IMR-90 (cell line): ENCODE measurements at regions not wholly inside any gene's neighbourhood (a gene's known extent, or its start where the extent isn't known, plus 50 kb on each side); places are given as distances from the start of the nearest gene placed in this dataset.

Experiments
- ATAC-seq: fragments of 200-7000 bp; cut with Tn5 transposase; 2 replicates; pipeline ENCODE4 v1.9.1; 2020; ENCODE audit warnings: low read depth, mild to moderate bottlenecking, moderate library complexity
- BruUV-seq: library from RNA; stranded (reverse); fragments of 400-500 nt; replicated peaks from 2 replicates; lab custom pipeline; 2021; lab: Mats Ljungman, UMichigan
- CTCF ChIA-PET: fragments of 300-600 bp; formaldehyde crosslinking; extraction: SDS; loops from one replicate; lab custom pipeline; 2021; ENCODE audit warnings: antibody characterized with exemption; lab: Yijun Ruan, JAX
- POLR2A ChIA-PET: fragments of 300-600 bp; sonication (Branson Sonifier 250); formaldehyde crosslinking; loops from one replicate; lab custom pipeline; 2022; ENCODE audit warnings: antibody characterized with exemption; ENCODE audit not compliant: unreplicated experiment; lab: Charles Lee
- DNase-seq: peaks from one replicate; pipeline ENCODE4 v3.0.0; 2013
- H2AFZ ChIP-seq: replicated peaks from 2 replicates; pipeline ENCODE3; 2013; ENCODE audit warnings: low read length, mild to moderate bottlenecking; ENCODE audit not compliant: poor library complexity
- H2AK5ac ChIP-seq: 2 replicates; pipeline ENCODE4 v1.6.1; 2013; ENCODE audit warnings: low read depth, low read length, inconsistent platforms
- H2AK9ac ChIP-seq: replicated peaks from 2 replicates; pipeline ENCODE3; 2013; ENCODE audit warnings: mild to moderate bottlenecking, low read depth, low read length, moderate library complexity; ENCODE audit not compliant: poor library complexity
- H2BK120ac ChIP-seq: 2 replicates; pipeline ENCODE4 v1.6.1; 2013; ENCODE audit warnings: low read depth, low read length, inconsistent platforms
- H2BK15ac ChIP-seq: 3 replicates; pipeline ENCODE4 v1.6.1; 2013; ENCODE audit warnings: low read depth, low read length, inconsistent platforms
- H2BK20ac ChIP-seq: 2 replicates; pipeline ENCODE4 v1.6.1; 2013; ENCODE audit warnings: low read depth, mild to moderate bottlenecking, inconsistent platforms, low read length, moderate library complexity
- H2BK5ac ChIP-seq: 2 replicates; pipeline ENCODE4 v1.6.1; 2013; ENCODE audit warnings: mild to moderate bottlenecking, low read depth, low read length, inconsistent platforms; ENCODE audit not compliant: poor library complexity, severe bottlenecking
- H3K14ac ChIP-seq: replicated peaks from 2 replicates; pipeline ENCODE4 v1.6.1; 2013; ENCODE audit warnings: low read depth, low read length, inconsistent platforms
- H3K18ac ChIP-seq: 2 replicates; pipeline ENCODE4 v1.6.1; 2013; ENCODE audit warnings: low read depth, low read length, control low read depth
- H3K23ac ChIP-seq: 2 replicates; pipeline ENCODE4 v1.6.1; 2013; ENCODE audit warnings: low read depth, low read length, inconsistent platforms
- H3K27ac ChIP-seq: 2 replicates; pipeline ENCODE4 v1.5.1; 2013; ENCODE audit warnings: mild to moderate bottlenecking, control low read depth, low read length; ENCODE audit not compliant: insufficient read depth
- H3K27me3 ChIP-seq: 2 replicates; pipeline ENCODE4 v1.6.1; 2013; ENCODE audit warnings: low read length; ENCODE audit not compliant: control insufficient read depth, insufficient read depth
- H3K36me3 ChIP-seq: 2 replicates; pipeline ENCODE4 v1.6.1; 2013; ENCODE audit warnings: low read length, mixed read lengths; ENCODE audit not compliant: control insufficient read depth, insufficient read depth
- H3K4ac ChIP-seq: 2 replicates; pipeline ENCODE4 v1.6.1; 2013; ENCODE audit warnings: low read depth, low read length, inconsistent platforms
- H3K4me1 ChIP-seq: 2 replicates; pipeline ENCODE4 v1.6.1; 2013; ENCODE audit warnings: low read length, mixed read lengths; ENCODE audit not compliant: control insufficient read depth, insufficient read depth
- H3K4me2 ChIP-seq: 2 replicates; pipeline ENCODE4 v1.6.1; 2013; ENCODE audit warnings: low read depth, mild to moderate bottlenecking, control low read depth, low read length, moderate library complexity
- H3K4me3 ChIP-seq: 2 replicates; pipeline ENCODE4 v1.5.1; 2013; ENCODE audit warnings: low read depth, mild to moderate bottlenecking, control low read depth, low read length, moderate library complexity; ENCODE audit not compliant: insufficient read depth
- H3K56ac ChIP-seq: 2 replicates; pipeline ENCODE4 v1.6.1; 2013; ENCODE audit warnings: low read length, inconsistent platforms; ENCODE audit not compliant: insufficient read depth; ENCODE audit errors: extremely low read depth
- H3K79me1 ChIP-seq, 2 experiments: 2 replicates each; pipeline ENCODE4 v1.6.1; 2013; ENCODE audit warnings: low read length in 2 of 2, inconsistent platforms in 1 of 2, low read depth in 1 of 2
- H3K9ac ChIP-seq: 2 replicates; pipeline ENCODE4 v1.6.1; 2013; ENCODE audit warnings: low read depth, low read length, control low read depth
- H3K9me1 ChIP-seq: 2 replicates; pipeline ENCODE4 v1.6.1; 2013; ENCODE audit warnings: low read length, inconsistent platforms; ENCODE audit not compliant: insufficient read depth
- H3K9me3 ChIP-seq: 2 replicates; pipeline ENCODE4 v1.6.1; 2013; ENCODE audit warnings: low read length; ENCODE audit not compliant: control insufficient read depth, insufficient read depth
- H4K20me1 ChIP-seq: 2 replicates; pipeline ENCODE4 v1.6.1; 2013; ENCODE audit warnings: low read length, inconsistent platforms; ENCODE audit not compliant: insufficient read depth
- H4K5ac ChIP-seq: 2 replicates; pipeline ENCODE4 v1.6.1; 2013; ENCODE audit warnings: mild to moderate bottlenecking, low read depth, low read length, control low read depth
- H4K8ac ChIP-seq, 2 experiments: 2 replicates each; pipeline ENCODE4 v1.6.1; 2013; ENCODE audit warnings: low read depth in 2 of 2, low read length in 2 of 2, control low read depth in 1 of 2, inconsistent platforms in 1 of 2
- H4K91ac ChIP-seq: 2 replicates; pipeline ENCODE4 v1.6.1; 2013; ENCODE audit warnings: low read depth, low read length, inconsistent platforms; ENCODE audit not compliant: insufficient read depth
- CHD1 ChIP-seq: IDR thresholded peaks from 2 replicates; pipeline ENCODE4 v1.6.1; 2012; ENCODE audit warnings: low read depth, low read length, improper control_type of control experiment
- FOS ChIP-seq: fragments of 150-350 bp; IDR thresholded peaks from 2 replicates; pipeline ENCODE4 v1.6.1; 2016; ENCODE audit warnings: low read depth, low read length
- MAFK ChIP-seq: IDR thresholded peaks from 2 replicates; pipeline ENCODE4 v1.6.1; 2012; ENCODE audit warnings: low read depth, low read length, improper control_type of control experiment
- MAZ ChIP-seq: IDR thresholded peaks from 2 replicates; pipeline ENCODE4 v1.6.1; 2012; ENCODE audit warnings: low read depth, mild to moderate bottlenecking, low read length, improper control_type of control experiment, moderate library complexity, borderline replicate concordance
- MXI1 ChIP-seq: IDR thresholded peaks from 2 replicates; pipeline ENCODE4 v1.6.1; 2012; ENCODE audit warnings: low read depth, mild to moderate bottlenecking, low read length, moderate library complexity, borderline replicate concordance
- RAD21 ChIP-seq: IDR thresholded peaks from 2 replicates; pipeline ENCODE4 v1.6.1; 2012; ENCODE audit warnings: low read length, improper control_type of control experiment
- WGBS, 2 experiments: methylation state at CpG; one replicate each; pipeline versions ENCODE4 v1.1.5 to v1.1.7; 2013; ENCODE audit warnings: missing lambda C conversion rate in 2 of 2; ENCODE audit not compliant: insufficient read length in 1 of 2; ENCODE audit errors: extremely low coverage in 2 of 2; 5-methylcytosine and 5-hydroxymethylcytosine counted together
- dilution Hi-C: fragments of 300-500 bp; cut with HindIII; formaldehyde crosslinking; loops from one replicate; pipeline ENCODE4 v1.14.3; 2018; ENCODE audit warnings: low sequenced_read_pairs; ENCODE audit not compliant: unreplicated experiment
- in situ Hi-C: fragments of 300-500 bp; cut with MboI; formaldehyde crosslinking; loops from 3 replicates; pipeline ENCODE4 v1.14.3; 2019; ENCODE audit warnings: low sequenced_read_pairs, inconsistent platforms, mixed read lengths
- intact Hi-C: fragments of 100-400 bp; cut with micrococcal nuclease; formaldehyde crosslinking; loops from 2 replicates; pipeline ENCODE4 v1.10.0; 2022
- TF ChIP-seq, protein P1 (sequence below): conservative IDR thresholded peaks from 2 replicates; pipeline ENCODE4 v1.5.1; 2012; ENCODE audit warnings: mild to moderate bottlenecking, low read depth, low read length, improper control_type of control experiment
- TF ChIP-seq, protein P2 (sequence below): fragments of 150-350 bp; IDR thresholded peaks from 2 replicates; pipeline ENCODE4 v1.6.1; 2016; ENCODE audit warnings: low read depth, mild to moderate bottlenecking, low read length, moderate library complexity, borderline replicate concordance
- TF ChIP-seq, protein P3 (sequence below): fragments of 150-350 bp; IDR thresholded peaks from 2 replicates; pipeline ENCODE4 v1.6.1; 2017; ENCODE audit warnings: mild to moderate bottlenecking, antibody characterized with exemption, low read length, low read depth

DNA sequence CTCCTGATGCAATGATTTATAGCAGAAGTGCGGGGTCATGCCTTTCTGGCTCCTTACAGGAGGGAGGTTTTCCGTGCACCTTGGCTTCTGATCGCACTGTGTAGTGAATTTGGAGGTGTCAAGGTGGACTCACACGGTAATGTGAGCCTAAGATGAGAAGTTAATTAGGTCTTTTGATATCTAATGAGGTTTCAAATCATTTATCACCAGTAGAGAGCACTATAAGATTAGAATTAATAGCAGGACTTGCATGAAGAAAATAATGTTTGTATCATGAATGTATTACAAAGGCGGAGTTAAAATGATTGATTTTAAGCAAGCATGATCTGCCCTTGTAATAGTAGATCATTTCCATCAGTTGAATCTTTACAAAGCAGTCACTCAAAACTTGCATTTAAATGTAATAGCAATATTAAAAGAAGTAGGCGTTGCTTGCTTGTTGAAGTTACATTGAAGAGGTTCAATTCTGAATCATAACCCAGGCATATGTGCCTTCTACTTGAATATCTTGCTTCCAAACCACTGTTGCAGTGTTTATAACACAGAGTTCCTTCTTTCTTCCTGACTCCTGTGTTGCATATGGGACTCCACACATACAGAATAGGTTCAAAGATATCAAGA, 152.1 kb downstream of the FMR1NB start:
- Histone ChIP-seq H2AK5ac (no peak overlapping the region), H3K18ac (no peak overlapping the region), H3K79me1 (no peaks in the 10 kb centered on the region), H3K4me2 (no peak overlapping the region), H3K4me1 (no peaks in the 10 kb centered on the region), H3K9me1 (no peaks in the 10 kb centered on the region), H3K4me3 (no peak overlapping the region), H3K9ac (no peak overlapping the region), H2AFZ (no peak overlapping the region), H2BK20ac (no peak overlapping the region), H2BK5ac (no peak overlapping the region), H3K4ac (no peak overlapping the region), H2BK15ac (no peak overlapping the region), H3K27ac (no peak overlapping the region), H2BK120ac (no peak overlapping the region), H3K23ac (no peak overlapping the region), H3K27me3 (no peaks in the 10 kb centered on the region), H2AK9ac (no peak overlapping the region), H4K5ac (no peak overlapping the region), H4K91ac (no peak overlapping the region), H3K14ac (no peak overlapping the region), H4K20me1 (no peaks in the 10 kb centered on the region), H3K9me3 (no peaks in the 10 kb centered on the region), H3K56ac (no peak overlapping the region), H4K8ac (no peak overlapping the region), H3K36me3 (no peaks in the 10 kb centered on the region)
- in situ Hi-C loops (no loop called here), intact Hi-C loops (no loop called here), dilution Hi-C loops (no loop called here)
- TF ChIP-seq, protein P1, sequence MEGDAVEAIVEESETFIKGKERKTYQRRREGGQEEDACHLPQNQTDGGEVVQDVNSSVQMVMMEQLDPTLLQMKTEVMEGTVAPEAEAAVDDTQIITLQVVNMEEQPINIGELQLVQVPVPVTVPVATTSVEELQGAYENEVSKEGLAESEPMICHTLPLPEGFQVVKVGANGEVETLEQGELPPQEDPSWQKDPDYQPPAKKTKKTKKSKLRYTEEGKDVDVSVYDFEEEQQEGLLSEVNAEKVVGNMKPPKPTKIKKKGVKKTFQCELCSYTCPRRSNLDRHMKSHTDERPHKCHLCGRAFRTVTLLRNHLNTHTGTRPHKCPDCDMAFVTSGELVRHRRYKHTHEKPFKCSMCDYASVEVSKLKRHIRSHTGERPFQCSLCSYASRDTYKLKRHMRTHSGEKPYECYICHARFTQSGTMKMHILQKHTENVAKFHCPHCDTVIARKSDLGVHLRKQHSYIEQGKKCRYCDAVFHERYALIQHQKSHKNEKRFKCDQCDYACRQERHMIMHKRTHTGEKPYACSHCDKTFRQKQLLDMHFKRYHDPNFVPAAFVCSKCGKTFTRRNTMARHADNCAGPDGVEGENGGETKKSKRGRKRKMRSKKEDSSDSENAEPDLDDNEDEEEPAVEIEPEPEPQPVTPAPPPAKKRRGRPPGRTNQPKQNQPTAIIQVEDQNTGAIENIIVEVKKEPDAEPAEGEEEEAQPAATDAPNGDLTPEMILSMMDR = no peak
- no peak for TF ChIP-seq RAD21
- no peak for TF ChIP-seq CHD1
- no peak for TF ChIP-seq MAZ
- TF ChIP-seq MXI1 = no peak
- TF ChIP-seq FOS = no peak
- TF ChIP-seq, protein P2, sequence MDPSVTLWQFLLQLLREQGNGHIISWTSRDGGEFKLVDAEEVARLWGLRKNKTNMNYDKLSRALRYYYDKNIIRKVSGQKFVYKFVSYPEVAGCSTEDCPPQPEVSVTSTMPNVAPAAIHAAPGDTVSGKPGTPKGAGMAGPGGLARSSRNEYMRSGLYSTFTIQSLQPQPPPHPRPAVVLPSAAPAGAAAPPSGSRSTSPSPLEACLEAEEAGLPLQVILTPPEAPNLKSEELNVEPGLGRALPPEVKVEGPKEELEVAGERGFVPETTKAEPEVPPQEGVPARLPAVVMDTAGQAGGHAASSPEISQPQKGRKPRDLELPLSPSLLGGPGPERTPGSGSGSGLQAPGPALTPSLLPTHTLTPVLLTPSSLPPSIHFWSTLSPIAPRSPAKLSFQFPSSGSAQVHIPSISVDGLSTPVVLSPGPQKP = no peak
- TF ChIP-seq, protein P3, sequence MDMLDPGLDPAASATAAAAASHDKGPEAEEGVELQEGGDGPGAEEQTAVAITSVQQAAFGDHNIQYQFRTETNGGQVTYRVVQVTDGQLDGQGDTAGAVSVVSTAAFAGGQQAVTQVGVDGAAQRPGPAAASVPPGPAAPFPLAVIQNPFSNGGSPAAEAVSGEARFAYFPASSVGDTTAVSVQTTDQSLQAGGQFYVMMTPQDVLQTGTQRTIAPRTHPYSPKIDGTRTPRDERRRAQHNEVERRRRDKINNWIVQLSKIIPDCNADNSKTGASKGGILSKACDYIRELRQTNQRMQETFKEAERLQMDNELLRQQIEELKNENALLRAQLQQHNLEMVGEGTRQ = no peak
- no peak for TF ChIP-seq MAFK
- ATAC-seq (no peak), DNase-seq (no peak)
- no TSS peak for BruUV-seq
- CTCF ChIA-PET = no interaction called here
- POLR2A ChIA-PET = no interaction called here
- no CpG with 5 or more reads among the region's 6 CpGs for WGBS, 2 experiments
